Neuronal stem cell (in vitro differentiated cells): ENCODE measurements at regions not wholly inside any gene's neighbourhood (a gene's known extent, or its start where the extent isn't known, plus 50 kb on each side); places are given as distances from the start of the nearest gene placed in this dataset.

ENCODE experiments used
- DNase-seq: peaks from one replicate; pipeline ENCODE4 v3.0.0-alpha.2; 2013; ENCODE audit warnings: low spot score
- H2AFZ ChIP-seq: one replicate; pipeline ENCODE4 v1.6.1; 2013; ENCODE audit warnings: mild to moderate bottlenecking, low read length, inconsistent platforms
- H2AK5ac ChIP-seq: 2 replicates; pipeline ENCODE4 v1.6.1; 2013; ENCODE audit warnings: low read depth, mild to moderate bottlenecking, inconsistent platforms, low read length, moderate library complexity, mixed read lengths
- H2BK120ac ChIP-seq: 2 replicates; pipeline ENCODE4 v1.6.1; 2013; ENCODE audit warnings: low read depth, mild to moderate bottlenecking, inconsistent platforms, low read length, moderate library complexity, mixed read lengths
- H2BK12ac ChIP-seq: one replicate; pipeline ENCODE4 v1.6.1; 2013; ENCODE audit warnings: low read length, inconsistent platforms
- H2BK15ac ChIP-seq: 2 replicates; pipeline ENCODE4 v1.6.1; 2013; ENCODE audit warnings: mild to moderate bottlenecking, low read length, inconsistent platforms, mixed read lengths
- H2BK5ac ChIP-seq: one replicate; pipeline ENCODE4 v1.6.1; 2013; ENCODE audit warnings: inconsistent platforms, mild to moderate bottlenecking, low read length, moderate library complexity
- H3K14ac ChIP-seq: one replicate; pipeline ENCODE4 v1.6.1; 2013; ENCODE audit warnings: low read length, inconsistent platforms
- H3K18ac ChIP-seq: 2 replicates; pipeline ENCODE4 v1.6.1; 2013; ENCODE audit warnings: low read length, inconsistent platforms
- H3K23ac ChIP-seq: 2 replicates; pipeline ENCODE4 v1.6.1; 2013; ENCODE audit warnings: low read depth, mild to moderate bottlenecking, mixed read lengths, low read length, inconsistent platforms; ENCODE audit not compliant: poor library complexity
- H3K27ac ChIP-seq: replicated peaks from 3 replicates; pipeline ENCODE4 v1.5.1; 2013; ENCODE audit warnings: low read length, inconsistent platforms
- H3K27me3 ChIP-seq, 3 experiments: 2 replicates each; pipeline ENCODE4 v1.6.1; 2013; ENCODE audit warnings: low read length in 3 of 3, mild to moderate bottlenecking in 2 of 3, inconsistent platforms in 1 of 3, low read depth in 1 of 3, mixed read lengths in 1 of 3, moderate library complexity in 1 of 3; ENCODE audit not compliant: control insufficient read depth in 3 of 3, insufficient read depth in 3 of 3
- H3K36me3 ChIP-seq, 2 donors: replicated peaks in 1 of 2; 2 replicates each; pipeline ENCODE4 v1.6.1; 2013; ENCODE audit warnings: low read length in 2 of 2; ENCODE audit not compliant: control insufficient read depth in 2 of 2, insufficient read depth in 2 of 2
- H3K4ac ChIP-seq: 2 replicates; pipeline ENCODE4 v1.6.1; 2013; ENCODE audit warnings: inconsistent platforms, mild to moderate bottlenecking, low read length, moderate library complexity
- H3K4me1 ChIP-seq, 2 donors: 1 replicate in 1 of 2; 2 replicates in 1 of 2; pipeline ENCODE4 v1.6.1; 2013; ENCODE audit warnings: low read length in 2 of 2, low read depth in 1 of 2; ENCODE audit not compliant: control insufficient read depth in 2 of 2, insufficient read depth in 1 of 2
- H3K4me2 ChIP-seq: one replicate; pipeline ENCODE4 v1.6.1; 2013; ENCODE audit warnings: mild to moderate bottlenecking, low read length, inconsistent platforms; ENCODE audit not compliant: insufficient read depth, poor library complexity, severe bottlenecking
- H3K4me3 ChIP-seq, 2 donors: 2 replicates each; pipeline ENCODE4 v1.5.1; 2013; ENCODE audit warnings: low read length in 2 of 2, mild to moderate bottlenecking in 2 of 2, inconsistent platforms in 1 of 2, moderate library complexity in 1 of 2
- H3K79me1 ChIP-seq: one replicate; pipeline ENCODE4 v1.6.1; 2013; ENCODE audit warnings: low read depth, mild to moderate bottlenecking, inconsistent platforms, low read length, moderate library complexity
- H3K9ac ChIP-seq: one replicate; pipeline ENCODE4 v1.6.1; 2013; ENCODE audit warnings: mild to moderate bottlenecking, low read depth, low read length, inconsistent platforms; ENCODE audit not compliant: poor library complexity
- H3K9me3 ChIP-seq, 2 donors: replicated peaks in 1 of 2; 2 replicates each; pipeline versions ENCODE3 to v1.6.1; 2013; ENCODE audit warnings: low read length in 2 of 2, mild to moderate bottlenecking in 2 of 2, inconsistent platforms in 1 of 2, low read depth in 1 of 2, mixed read lengths in 1 of 2, moderate library complexity in 1 of 2; ENCODE audit not compliant: control insufficient read depth in 2 of 2, insufficient read depth in 1 of 2
- H4K8ac ChIP-seq: one replicate; pipeline ENCODE4 v1.6.1; 2013; ENCODE audit warnings: low read depth, mild to moderate bottlenecking, inconsistent platforms, low read length, moderate library complexity
- H4K91ac ChIP-seq: one replicate; pipeline ENCODE4 v1.6.1; 2013; ENCODE audit warnings: low read length, low read depth, mild to moderate bottlenecking, inconsistent platforms; ENCODE audit not compliant: poor library complexity
- WGBS, 2 donors: extraction: QIAGEN DNeasy Blood & Tissue Kit; methylation state at CpG; one replicate each; pipeline ENCODE4 v1.1.7; 2013; ENCODE audit warnings: missing lambda C conversion rate in 2 of 2, mixed read lengths in 1 of 2; ENCODE audit not compliant: insufficient read length in 2 of 2, insufficient replicate concordance in 1 of 2; ENCODE audit errors: extremely low coverage in 2 of 2; 5-methylcytosine and 5-hydroxymethylcytosine counted together

GRCh38 chr5:25955337-25955736, 1083.0 kb downstream of the CDH9 start:
- Histone ChIP-seq H3K18ac (no peak overlapping the region), H3K9ac (no peak overlapping the region), H3K4ac (no peak overlapping the region), H2AK5ac (no peak overlapping the region), H4K91ac (no peak overlapping the region), H2BK5ac (no peak overlapping the region), H3K4me2 (no peak overlapping the region), H3K27ac (no peak overlapping the region), H3K9me3 (no peaks in the 10 kb centered on the region), H2BK120ac (no peak overlapping the region), H2AFZ (no peak overlapping the region), H3K27me3 (no peaks in the 10 kb centered on the region), H2BK12ac (no peak overlapping the region), H3K23ac (no peak overlapping the region), H3K36me3 (no peaks in the 10 kb centered on the region), H3K4me1 (no peaks in the 10 kb centered on the region), H2BK15ac (no peak overlapping the region), H3K14ac (no peak overlapping the region), H4K8ac (no peak overlapping the region), H3K79me1 (no peaks in the 10 kb centered on the region), H3K4me3 (no peak overlapping the region)
- no CpG with 5 or more reads among the region's 2 CpGs for WGBS, 2 donors
- DNase-seq = no peak

- H2AK5ac ChIP-seq = no peak overlapping the region
- no peak overlapping the region for H3K9ac ChIP-seq
- H3K79me1 ChIP-seq = no peaks in the 10 kb centered on the region
- no peak overlapping the region for H3K4me3 ChIP-seq
- H4K8ac ChIP-seq = no peak overlapping the region
- H2AFZ ChIP-seq = no peak overlapping the region
- H3K23ac ChIP-seq = no peak overlapping the region
- no peak overlapping the region for H3K18ac ChIP-seq
- no peak overlapping the region for H3K27ac ChIP-seq
- no peaks in the 10 kb centered on the region for H3K9me3 ChIP-seq
- no peak for DNase-seq
- H3K14ac ChIP-seq = no peak overlapping the region
- H2BK120ac ChIP-seq = no peak overlapping the region
- no peaks in the 10 kb centered on the region for H3K27me3 ChIP-seq
- no CpG with 5 or more reads among the region's 4 CpGs for WGBS, 2 donors
- H2BK5ac ChIP-seq = no peak overlapping the region
- no peak overlapping the region for H3K4me2 ChIP-seq
- H4K91ac ChIP-seq = no peak overlapping the region
- no peaks in the 10 kb centered on the region for H3K4me1 ChIP-seq
- H3K4ac ChIP-seq = no peak overlapping the region
- no peak overlapping the region for H2BK12ac ChIP-seq
- H3K36me3 ChIP-seq = no peaks in the 10 kb centered on the region
- H2BK15ac ChIP-seq = no peak overlapping the region
These were observed 1087.7 kb downstream of the CDH9 start for GRCh38 chr5:25950681-25951080.

GRCh38 chr5:25948278-25948677, 1090.1 kb downstream of the CDH9 start:
- H3K4me1 ChIP-seq = no peaks in the 10 kb centered on the region
- H2BK5ac ChIP-seq = no peak overlapping the region
- H3K18ac ChIP-seq = no peak overlapping the region
- H3K9me3 ChIP-seq = no peaks in the 10 kb centered on the region
- no peaks in the 10 kb centered on the region for H3K27me3 ChIP-seq
- H3K4me2 ChIP-seq = no peak overlapping the region
- H2BK12ac ChIP-seq = no peak overlapping the region
- no peak overlapping the region for H2AK5ac ChIP-seq
- no peak overlapping the region for H3K14ac ChIP-seq
- H2BK120ac ChIP-seq = no peak overlapping the region
- H3K23ac ChIP-seq = no peak overlapping the region
- H2BK15ac ChIP-seq = no peak overlapping the region
- no peak overlapping the region for H3K9ac ChIP-seq
- no peak overlapping the region for H2AFZ ChIP-seq
- H4K8ac ChIP-seq = no peak overlapping the region
- no peak overlapping the region for H4K91ac ChIP-seq
- no peak overlapping the region for H3K4me3 ChIP-seq
- no CpG with 5 or more reads among the region's 4 CpGs for WGBS, 2 donors
- H3K79me1 ChIP-seq = no peaks in the 10 kb centered on the region
- no peak overlapping the region for H3K27ac ChIP-seq
- no peaks in the 10 kb centered on the region for H3K36me3 ChIP-seq
- H3K4ac ChIP-seq = no peak overlapping the region
- no peak for DNase-seq

DNA sequence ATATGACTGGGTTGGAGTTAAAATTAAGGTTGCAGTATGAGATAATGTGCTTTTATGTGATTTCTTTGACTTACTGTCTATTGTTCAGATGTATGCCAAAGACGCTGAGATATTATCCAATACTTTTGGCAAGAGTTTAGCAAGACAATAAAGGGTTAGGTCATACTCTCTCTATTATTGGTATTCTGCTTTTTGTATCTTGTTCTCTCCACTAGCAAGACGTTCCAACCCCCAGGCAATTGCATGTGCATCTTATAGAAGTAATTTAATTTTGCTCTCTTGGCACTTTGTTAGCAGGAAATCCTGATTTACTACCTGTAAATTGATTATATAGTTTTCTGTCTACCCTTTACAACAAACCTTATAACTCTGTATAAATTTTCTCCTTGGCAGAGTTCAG, 1093.6 kb downstream of the CDH9 start:
- no peak overlapping the region for H3K23ac ChIP-seq
- no peaks in the 10 kb centered on the region for H3K36me3 ChIP-seq
- H3K9ac ChIP-seq = no peak overlapping the region
- H2AFZ ChIP-seq = no peak overlapping the region
- H3K27me3 ChIP-seq = no peaks in the 10 kb centered on the region
- H3K4me1 ChIP-seq = no peaks in the 10 kb centered on the region
- no peak overlapping the region for H2AK5ac ChIP-seq
- H3K14ac ChIP-seq = no peak overlapping the region
- H3K4me2 ChIP-seq = no peak overlapping the region
- no peak overlapping the region for H3K4me3 ChIP-seq
- DNase-seq = no peak
- no peak overlapping the region for H4K8ac ChIP-seq
- WGBS, 2 donors = no CpG with 5 or more reads among the region's 2 CpGs
- no peaks in the 10 kb centered on the region for H3K79me1 ChIP-seq
- no peak overlapping the region for H2BK5ac ChIP-seq
- no peak overlapping the region for H2BK12ac ChIP-seq
- no peaks in the 10 kb centered on the region for H3K9me3 ChIP-seq
- no peak overlapping the region for H3K4ac ChIP-seq
- H2BK15ac ChIP-seq = no peak overlapping the region
- H3K27ac ChIP-seq = no peak overlapping the region
- H2BK120ac ChIP-seq = no peak overlapping the region
- H4K91ac ChIP-seq = no peak overlapping the region
- no peak overlapping the region for H3K18ac ChIP-seq
